ENCODE measurements at regions not wholly inside any gene's neighbourhood (a gene's known extent, or its start where the extent isn't known, plus 50 kb on each side); places are given as distances from the start of the nearest gene placed in this dataset.

GRCh38 chr10:9957351-9957750 lies 1060.3 kb upstream of the CELF2 start:
- TF ChIP-seq CTCF (IDR thresholded peaks at IDR 0.05; ENCODE audit: low read length) (no peak), EZH2 (IDR thresholded peaks at IDR 0.05; ENCODE audit: borderline replicate concordance, low read length) (no peak)
